DOHH2 (cell line): ENCODE measurements at regions not wholly inside any gene's neighbourhood (a gene's known extent, or its start where the extent isn't known, plus 50 kb on each side); places are given as distances from the start of the nearest gene placed in this dataset.
"Not testable (repeated sequence)": the region's sequence is repeated elsewhere in the genome, so short reads cannot be mapped to it uniquely, and the experiment has no call there.

Experiments
- CTCF ChIP-seq: fragments of 200-600 bp; sonication (generic); IDR thresholded peaks from one replicate; pipeline ENCODE4 v1.5.1; 2014; ENCODE audit warnings: antibody characterized with exemption, mild to moderate bottlenecking, low read depth, low read length; ENCODE audit not compliant: poor library complexity, severe bottlenecking
- EZH2phosphoT487 ChIP-seq: fragments of 200-600 bp; sonication (generic); IDR thresholded peaks from 2 replicates; pipeline ENCODE4 v1.6.1; 2017; ENCODE audit warnings: borderline replicate concordance, mild to moderate bottlenecking, antibody characterized with exemption, low read length, moderate library complexity, mixed read lengths

GRCh38 chr2:131646220-131646619 is 118.5 kb downstream of the CCDC74A start:
- not testable (repeated sequence) for TF ChIP-seq CTCF, EZH2phosphoT487
